ENCODE measurements at regions not wholly inside any gene's neighbourhood (a gene's known extent, or its start where the extent isn't known, plus 50 kb on each side); places are given as distances from the start of the nearest gene placed in this dataset.

- H3K36me3 ChIP-seq (ENCODE audit: control insufficient read depth, insufficient read depth, low read length): no peaks in the 10 kb centered on the region
- DNase-seq (ENCODE audit: low read depth, low spot score): no peak
- H3K4me3 ChIP-seq (ENCODE audit: low read length): no peak overlapping the region
- H3K9me3 ChIP-seq (ENCODE audit: control insufficient read depth, insufficient read depth, low read length): no peaks in the 10 kb centered on the region
- no peaks in the 10 kb centered on the region for H3K27me3 ChIP-seq (ENCODE audit: control insufficient read depth, insufficient read depth, low read length)
- WGBS (ENCODE audit: insufficient coverage, insufficient read length): no CpG with 5 or more reads among the region's 2 CpGs
- H3K4me1 ChIP-seq (ENCODE audit: control insufficient read depth, insufficient read depth, low read length): no peaks in the 10 kb centered on the region
- no peak overlapping the region for H3K27ac ChIP-seq (ENCODE audit: low read length)
Observed at GRCh38 chr9:20291201-20291600, 331.1 kb downstream of the MLLT3 start.

- no peaks in the 10 kb centered on the region for H3K4me1 ChIP-seq (ENCODE audit: control insufficient read depth, insufficient read depth, low read length)
- no peak for DNase-seq (ENCODE audit: low read depth, low spot score)
- no peaks in the 10 kb centered on the region for H3K36me3 ChIP-seq (ENCODE audit: control insufficient read depth, insufficient read depth, low read length)
- H3K27ac ChIP-seq (ENCODE audit: low read length): no peak overlapping the region
- H3K27me3 ChIP-seq (ENCODE audit: control insufficient read depth, insufficient read depth, low read length): no peaks in the 10 kb centered on the region
- no CpG with 5 or more reads among the region's 6 CpGs for WGBS (ENCODE audit: insufficient coverage, insufficient read length)
- no peaks in the 10 kb centered on the region for H3K9me3 ChIP-seq (ENCODE audit: control insufficient read depth, insufficient read depth, low read length)
- H3K4me3 ChIP-seq (ENCODE audit: low read length): no peak overlapping the region
Observed at GRCh38 chr9:20290257-20290656, 332.0 kb downstream of the MLLT3 start.

- H3K4me3 ChIP-seq (ENCODE audit: low read length): no peak overlapping the region
- no peaks in the 10 kb centered on the region for H3K27me3 ChIP-seq (ENCODE audit: control insufficient read depth, insufficient read depth, low read length)
- no peak for DNase-seq (ENCODE audit: low read depth, low spot score)
- no peaks in the 10 kb centered on the region for H3K36me3 ChIP-seq (ENCODE audit: control insufficient read depth, insufficient read depth, low read length)
- no CpG with 5 or more reads among the region's 9 CpGs for WGBS (ENCODE audit: insufficient coverage, insufficient read length)
- no peak overlapping the region for H3K27ac ChIP-seq (ENCODE audit: low read length)
- no peaks in the 10 kb centered on the region for H3K9me3 ChIP-seq (ENCODE audit: control insufficient read depth, insufficient read depth, low read length)
- H3K4me1 ChIP-seq (ENCODE audit: control insufficient read depth, insufficient read depth, low read length): no peaks in the 10 kb centered on the region
Observed at GRCh38 chr9:20289423-20290010, 332.8 kb downstream of the MLLT3 start.

GRCh38 chr9:20286969-20287368 is 335.3 kb downstream of the MLLT3 start:
- no peaks in the 10 kb centered on the region for H3K27me3 ChIP-seq (ENCODE audit: control insufficient read depth, insufficient read depth, low read length)
- no CpG with 5 or more reads among the region's 3 CpGs for WGBS (ENCODE audit: insufficient coverage, insufficient read length)
- H3K27ac ChIP-seq (ENCODE audit: low read length): no peak overlapping the region
- H3K36me3 ChIP-seq (ENCODE audit: control insufficient read depth, insufficient read depth, low read length): no peaks in the 10 kb centered on the region
- H3K4me1 ChIP-seq (ENCODE audit: control insufficient read depth, insufficient read depth, low read length): peaks cover 3% of the 10 kb centered on the region; the same call in 1 of the 2 replicates
- no peak for DNase-seq (ENCODE audit: low read depth, low spot score)
- H3K9me3 ChIP-seq (ENCODE audit: control insufficient read depth, insufficient read depth, low read length): no peaks in the 10 kb centered on the region
- no peak overlapping the region for H3K4me3 ChIP-seq (ENCODE audit: low read length)

- no peak overlapping the region for H3K4me3 ChIP-seq (ENCODE audit: low read length)
- no peaks in the 10 kb centered on the region for H3K36me3 ChIP-seq (ENCODE audit: control insufficient read depth, insufficient read depth, low read length)
- WGBS (ENCODE audit: insufficient coverage, insufficient read length): no CpG with 5 or more reads among the region's 2 CpGs
- no peaks in the 10 kb centered on the region for H3K27me3 ChIP-seq (ENCODE audit: control insufficient read depth, insufficient read depth, low read length)
- no peak overlapping the region for H3K27ac ChIP-seq (ENCODE audit: low read length)
- DNase-seq (ENCODE audit: low read depth, low spot score): no peak
- H3K9me3 ChIP-seq (ENCODE audit: control insufficient read depth, insufficient read depth, low read length): no peaks in the 10 kb centered on the region
- H3K4me1 ChIP-seq (ENCODE audit: control insufficient read depth, insufficient read depth, low read length): peaks cover 3% of the 10 kb centered on the region; the same call in 1 of the 2 replicates
Observed at GRCh38 chr9:20286154-20286700, 336.1 kb downstream of the MLLT3 start.

- Histone ChIP-seq H3K27ac (ENCODE audit: low read length) (no peak overlapping the region), H3K4me1 (ENCODE audit: control insufficient read depth, insufficient read depth, low read length) (peaks cover 3% of the 10 kb centered on the region; the same call in 1 of the 2 replicates), H3K27me3 (ENCODE audit: control insufficient read depth, insufficient read depth, low read length) (no peaks in the 10 kb centered on the region), H3K36me3 (ENCODE audit: control insufficient read depth, insufficient read depth, low read length) (no peaks in the 10 kb centered on the region), H3K9me3 (ENCODE audit: control insufficient read depth, insufficient read depth, low read length) (no peaks in the 10 kb centered on the region), H3K4me3 (ENCODE audit: low read length) (no peak overlapping the region)
- no peak for DNase-seq (ENCODE audit: low read depth, low spot score)
- no CpG with 5 or more reads among the region's 3 CpGs for WGBS (ENCODE audit: insufficient coverage, insufficient read length)
Observed at GRCh38 chr9:20284601-20285289, 337.6 kb downstream of the MLLT3 start.

- peaks cover 2% of the 10 kb centered on the region; the same call in 1 of the 2 replicates for H3K9me3 ChIP-seq (ENCODE audit: control insufficient read depth, insufficient read depth, low read length)
- H3K36me3 ChIP-seq (ENCODE audit: control insufficient read depth, insufficient read depth, low read length): no peaks in the 10 kb centered on the region
- no peak overlapping the region for H3K4me3 ChIP-seq (ENCODE audit: low read length)
- DNase-seq (ENCODE audit: low read depth, low spot score): no peak
- no peak overlapping the region for H3K27ac ChIP-seq (ENCODE audit: low read length)
- no CpG with 5 or more reads among the region's 3 CpGs for WGBS (ENCODE audit: insufficient coverage, insufficient read length)
- no peaks in the 10 kb centered on the region for H3K27me3 ChIP-seq (ENCODE audit: control insufficient read depth, insufficient read depth, low read length)
- H3K4me1 ChIP-seq (ENCODE audit: control insufficient read depth, insufficient read depth, low read length): peaks cover 3% of the 10 kb centered on the region; the same call in 1 of the 2 replicates
Observed at GRCh38 chr9:20280330-20280729, 342.0 kb downstream of the MLLT3 start.

GRCh38 chr9:20276762-20277161 is 345.5 kb downstream of the MLLT3 start:
- Histone ChIP-seq H3K9me3 (ENCODE audit: control insufficient read depth, insufficient read depth, low read length) (peaks cover 2% of the 10 kb centered on the region; the same call in 1 of the 2 replicates), H3K27me3 (ENCODE audit: control insufficient read depth, insufficient read depth, low read length) (no peaks in the 10 kb centered on the region), H3K27ac (ENCODE audit: low read length) (no peak overlapping the region), H3K4me1 (ENCODE audit: control insufficient read depth, insufficient read depth, low read length) (no peaks in the 10 kb centered on the region), H3K4me3 (ENCODE audit: low read length) (no peak overlapping the region), H3K36me3 (ENCODE audit: control insufficient read depth, insufficient read depth, low read length) (no peaks in the 10 kb centered on the region)
- no peak for DNase-seq (ENCODE audit: low read depth, low spot score)
- WGBS (ENCODE audit: insufficient coverage, insufficient read length): no CpG with 5 or more reads among the region's 2 CpGs

GRCh38 chr9:20271723-20272122 is 350.6 kb downstream of the MLLT3 start:
- WGBS (ENCODE audit: insufficient coverage, insufficient read length): no CpG with 5 or more reads among the region's 2 CpGs
- Histone ChIP-seq H3K27ac (ENCODE audit: low read length) (no peak overlapping the region), H3K27me3 (ENCODE audit: control insufficient read depth, insufficient read depth, low read length) (no peaks in the 10 kb centered on the region), H3K4me1 (ENCODE audit: control insufficient read depth, insufficient read depth, low read length) (no peaks in the 10 kb centered on the region), H3K9me3 (ENCODE audit: control insufficient read depth, insufficient read depth, low read length) (peaks cover 1% of the 10 kb centered on the region; the same call in 1 of the 2 replicates), H3K36me3 (ENCODE audit: control insufficient read depth, insufficient read depth, low read length) (no peaks in the 10 kb centered on the region), H3K4me3 (ENCODE audit: low read length) (no peak overlapping the region)
- no peak for DNase-seq (ENCODE audit: low read depth, low spot score)

- no peak overlapping the region for H3K27ac ChIP-seq (ENCODE audit: low read length)
- H3K36me3 ChIP-seq (ENCODE audit: control insufficient read depth, insufficient read depth, low read length): no peaks in the 10 kb centered on the region
- H3K4me1 ChIP-seq (ENCODE audit: control insufficient read depth, insufficient read depth, low read length): no peaks in the 10 kb centered on the region
- no peak overlapping the region for H3K4me3 ChIP-seq (ENCODE audit: low read length)
- no peaks in the 10 kb centered on the region for H3K27me3 ChIP-seq (ENCODE audit: control insufficient read depth, insufficient read depth, low read length)
- WGBS (ENCODE audit: insufficient coverage, insufficient read length): no CpG with 5 or more reads among the region's 1 CpG
- no peak for DNase-seq (ENCODE audit: low read depth, low spot score)
- no peaks in the 10 kb centered on the region for H3K9me3 ChIP-seq (ENCODE audit: control insufficient read depth, insufficient read depth, low read length)
Observed at GRCh38 chr9:20271096-20271495, 351.2 kb downstream of the MLLT3 start.

All from iPS DF 6.9 (cell line).